ENCODE measurements at regions not wholly inside any gene's neighbourhood (a gene's known extent, or its start where the extent isn't known, plus 50 kb on each side); places are given as distances from the start of the nearest gene placed in this dataset.
"Not testable (repeated sequence)": the region's sequence is repeated elsewhere in the genome, so short reads cannot be mapped to it uniquely, and the experiment has no call there.

GRCh38 chr21:10270211-10270610 is 251.2 kb upstream of the TPTE start:
- peaks cover 0 to 17% (median 7%) of the 10 kb centered on the region in 4 donors for H3K9me3 ChIP-seq
- 33 to 59% (median 52%) methylated on average over 5 of the region's 5 CpGs for WGBS, 5 donors
- H3K36me3 ChIP-seq; H3K27ac ChIP-seq; H3K4me1 ChIP-seq; H3K27me3 ChIP-seq; intact Hi-C loops (cut with DNase I; ENCODE audit: low total_unique reads); H3K4me3 ChIP-seq: not testable (repeated sequence)
- peak in 1 of 2 donors; percentile 10 for DNase-seq

- H3K36me3 ChIP-seq; H3K27me3 ChIP-seq; H3K4me3 ChIP-seq; intact Hi-C loops (cut with DNase I; ENCODE audit: low total_unique reads); H3K4me1 ChIP-seq; H3K27ac ChIP-seq: not testable (repeated sequence)
- peak in 1 of 2 donors; percentile 0 for DNase-seq
- H3K9me3 ChIP-seq: peaks cover 0 to 17% (median 7%) of the 10 kb centered on the region in 4 donors
- 60 to 72% (median 63%) methylated on average over 4 of the region's 4 CpGs for WGBS, 5 donors
These were observed 249.6 kb upstream of the TPTE start for GRCh38 chr21:10271666-10272207.

DNA sequence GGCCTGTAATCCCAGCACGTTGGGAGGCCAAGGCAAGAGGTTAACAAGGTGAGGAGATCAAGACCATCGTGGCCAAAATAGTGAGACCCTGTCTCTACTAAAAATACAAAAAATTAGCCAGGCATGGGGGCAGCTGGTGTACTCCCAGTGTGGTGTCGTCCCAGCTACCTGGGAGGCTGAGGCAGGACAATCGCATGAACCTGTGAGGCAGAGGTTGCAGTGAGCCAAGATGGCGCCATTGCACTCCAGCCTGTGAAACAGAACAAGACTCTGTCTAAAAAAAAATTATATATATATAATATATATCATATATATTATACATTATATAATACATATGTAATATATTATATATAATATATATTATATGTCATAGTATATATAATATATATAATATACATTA is 249.2 kb upstream of the TPTE start:
- Histone ChIP-seq H3K4me1 (no peaks in the 10 kb centered on the region), H3K9me3 (peaks cover 0 to 17% (median 7%) of the 10 kb centered on the region in 4 donors), H3K27me3 (no peaks in the 10 kb centered on the region), H3K36me3 (no peaks in the 10 kb centered on the region), H3K27ac (no peak overlapping the region), H3K4me3 (no peak overlapping the region)
- peak in 1 of 2 donors; percentile 0 for DNase-seq
- intact Hi-C loops (cut with DNase I; ENCODE audit: low total_unique reads): no loop called here
- TF ChIP-seq POLR2AphosphoS5 (IDR thresholded peaks at IDR 0.05) (no peak), EP300 (IDR thresholded peaks at IDR 0.05) (no peak), POLR2A (IDR thresholded peaks at IDR 0.05) (no peak)
- TF ChIP-seq, protein P1, sequence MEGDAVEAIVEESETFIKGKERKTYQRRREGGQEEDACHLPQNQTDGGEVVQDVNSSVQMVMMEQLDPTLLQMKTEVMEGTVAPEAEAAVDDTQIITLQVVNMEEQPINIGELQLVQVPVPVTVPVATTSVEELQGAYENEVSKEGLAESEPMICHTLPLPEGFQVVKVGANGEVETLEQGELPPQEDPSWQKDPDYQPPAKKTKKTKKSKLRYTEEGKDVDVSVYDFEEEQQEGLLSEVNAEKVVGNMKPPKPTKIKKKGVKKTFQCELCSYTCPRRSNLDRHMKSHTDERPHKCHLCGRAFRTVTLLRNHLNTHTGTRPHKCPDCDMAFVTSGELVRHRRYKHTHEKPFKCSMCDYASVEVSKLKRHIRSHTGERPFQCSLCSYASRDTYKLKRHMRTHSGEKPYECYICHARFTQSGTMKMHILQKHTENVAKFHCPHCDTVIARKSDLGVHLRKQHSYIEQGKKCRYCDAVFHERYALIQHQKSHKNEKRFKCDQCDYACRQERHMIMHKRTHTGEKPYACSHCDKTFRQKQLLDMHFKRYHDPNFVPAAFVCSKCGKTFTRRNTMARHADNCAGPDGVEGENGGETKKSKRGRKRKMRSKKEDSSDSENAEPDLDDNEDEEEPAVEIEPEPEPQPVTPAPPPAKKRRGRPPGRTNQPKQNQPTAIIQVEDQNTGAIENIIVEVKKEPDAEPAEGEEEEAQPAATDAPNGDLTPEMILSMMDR (IDR thresholded peaks at IDR 0.05): no peak
- WGBS, 5 donors: 54 to 64% (median 58%) methylated on average over 5 of the region's 5 CpGs

DNA sequence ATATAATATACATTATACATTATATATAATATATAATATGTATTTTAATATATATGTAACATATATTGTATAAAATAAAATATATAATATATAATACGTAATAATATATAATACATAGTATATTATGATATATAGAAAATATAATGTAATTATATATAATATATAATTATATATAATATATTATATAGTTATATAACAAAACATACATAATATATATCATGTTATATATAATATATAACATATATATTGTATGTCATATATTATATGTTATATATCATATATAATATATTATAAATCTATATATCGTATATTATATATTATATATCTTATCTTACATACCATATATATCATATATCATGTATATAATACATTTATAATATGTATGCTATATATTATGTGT is 248.2 kb upstream of the TPTE start:
- DNase-seq: no peak
- intact Hi-C loops (cut with DNase I; ENCODE audit: low total_unique reads): no loop called here
- Histone ChIP-seq H3K36me3 (no peaks in the 10 kb centered on the region), H3K4me3 (no peak overlapping the region), H3K27me3 (no peaks in the 10 kb centered on the region), H3K27ac (no peak overlapping the region), H3K4me1 (no peaks in the 10 kb centered on the region), H3K9me3 (peaks cover 0 to 17% (median 7%) of the 10 kb centered on the region in 4 donors)
- no peak for TF ChIP-seq EP300 (IDR thresholded peaks at IDR 0.05)
- TF ChIP-seq, protein P1 (IDR thresholded peaks at IDR 0.05): no peak
- no peak for TF ChIP-seq POLR2A (IDR thresholded peaks at IDR 0.05)
- no peak for TF ChIP-seq POLR2AphosphoS5 (IDR thresholded peaks at IDR 0.05)
- WGBS, 5 donors: 56 to 77% (median 62%) methylated on average over 2 of the region's 2 CpGs; no CpG with 5 or more reads in 2 of the 5 donors

DNA sequence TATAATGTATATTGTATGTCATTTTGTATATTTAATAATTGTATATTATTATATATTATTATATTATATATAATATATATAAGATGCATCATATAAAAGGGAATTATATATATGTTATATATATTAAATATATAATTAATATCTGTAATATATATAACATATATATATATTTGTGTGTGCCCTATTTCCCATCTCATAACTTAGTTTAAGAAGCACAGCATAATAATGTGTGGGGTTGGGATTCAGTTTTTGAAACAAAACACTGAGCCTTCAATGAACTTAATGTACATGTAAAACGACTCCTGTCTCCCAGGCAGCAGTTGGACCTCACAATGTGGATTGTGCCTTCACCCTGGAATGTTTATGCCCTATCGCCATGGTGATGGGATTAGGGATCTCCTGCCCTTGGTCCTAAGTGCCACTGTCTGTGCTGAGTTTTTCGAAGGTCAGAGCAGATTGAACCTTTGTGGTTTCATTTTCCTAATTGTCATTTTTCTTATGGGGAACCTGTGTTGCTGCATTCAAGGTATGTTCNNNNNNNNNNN is 247.5 kb upstream of the TPTE start:
- 52 to 73% (median 61%) methylated on average over 3 of the region's 3 CpGs for WGBS, 5 donors
- intact Hi-C loops (cut with DNase I; ENCODE audit: low total_unique reads); H3K4me3 ChIP-seq; H3K27me3 ChIP-seq; H3K4me1 ChIP-seq; H3K27ac ChIP-seq; H3K36me3 ChIP-seq: not testable (repeated sequence)
- peaks cover 0 to 17% (median 7%) of the 10 kb centered on the region in 4 donors for H3K9me3 ChIP-seq
- peak in 1 of 2 donors; percentile 0 for DNase-seq
